ENCODE measurements at regions not wholly inside any gene's neighbourhood (a gene's known extent, or its start where the extent isn't known, plus 50 kb on each side); places are given as distances from the start of the nearest gene placed in this dataset.

- Histone ChIP-seq H3K27ac (no peak overlapping the region), H3K27me3 (no peaks in the 10 kb centered on the region), H3K36me3 (no peaks in the 10 kb centered on the region), H3K9me3 (no peaks in the 10 kb centered on the region), H3K4me3 (no peak overlapping the region), H3K4me1 (no peaks in the 10 kb centered on the region), H3K9ac (ENCODE audit: low read depth in 2 of 2, low read length in 2 of 2) (no peak overlapping the region)
- no peak for DNase-seq
- no peak for TF ChIP-seq CTCF (IDR thresholded peaks at IDR 0.05)
- intact Hi-C loops (cut with DNase I), result no loop called here
These were observed 254.1 kb upstream of the IRX4 start for GRCh38 chr5:2136728-2137333.

DNA sequence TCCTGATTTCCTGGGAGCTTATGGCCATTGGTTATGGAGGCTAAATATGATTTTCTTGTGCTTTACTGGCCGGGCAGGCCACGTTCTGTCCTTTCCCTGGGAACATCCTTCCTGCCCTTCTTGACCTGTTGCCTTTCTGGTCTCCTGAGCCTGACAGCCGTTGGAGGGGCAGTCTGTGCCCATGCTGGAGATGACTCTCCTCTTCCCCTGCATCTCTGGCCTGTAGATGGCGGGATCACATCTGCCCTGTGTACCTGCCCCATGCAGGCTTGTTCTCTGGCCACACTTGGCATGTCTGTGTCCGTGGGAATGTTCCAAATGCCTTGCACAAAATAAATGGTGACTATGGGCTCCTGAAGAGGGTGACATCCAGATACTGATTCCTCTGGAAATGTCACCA, 253.1 kb upstream of the IRX4 start:
- TF ChIP-seq CTCF (IDR thresholded peaks at IDR 0.05), result no peak
- Histone ChIP-seq H3K27me3 (no peaks in the 10 kb centered on the region), H3K4me3 (no peak overlapping the region), H3K27ac (no peak overlapping the region), H3K36me3 (no peaks in the 10 kb centered on the region), H3K4me1 (no peaks in the 10 kb centered on the region), H3K9ac (ENCODE audit: low read depth in 2 of 2, low read length in 2 of 2) (no peak overlapping the region), H3K9me3 (no peaks in the 10 kb centered on the region)
- intact Hi-C loops (cut with DNase I), result no loop called here
- no peak for DNase-seq

DNA sequence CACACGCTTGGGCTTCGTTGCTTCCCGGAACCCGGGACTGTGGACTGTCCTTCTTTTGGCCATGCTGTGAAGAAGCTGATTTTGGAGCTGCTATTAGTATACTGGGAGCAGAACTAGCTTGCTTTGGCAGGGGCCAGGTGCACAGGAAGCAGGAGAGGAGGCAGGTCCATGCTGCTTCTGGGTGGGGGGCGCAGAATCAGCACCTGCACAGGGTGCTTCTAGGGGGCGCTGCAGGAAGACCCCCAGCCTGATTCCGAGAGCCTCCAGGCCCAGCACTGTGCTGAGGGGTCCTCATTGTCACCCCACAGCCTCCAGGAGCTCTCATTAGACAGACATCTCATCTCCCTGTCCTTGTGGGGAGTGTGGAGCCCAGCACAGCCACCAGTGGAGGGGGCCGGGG, 252.6 kb upstream of the IRX4 start:
- Histone ChIP-seq H3K4me1 (no peaks in the 10 kb centered on the region), H3K27me3 (no peaks in the 10 kb centered on the region), H3K9ac (ENCODE audit: low read depth in 2 of 2, low read length in 2 of 2) (no peak overlapping the region), H3K36me3 (no peaks in the 10 kb centered on the region), H3K9me3 (no peaks in the 10 kb centered on the region), H3K4me3 (no peak overlapping the region), H3K27ac (no peak overlapping the region)
- no peak for TF ChIP-seq CTCF (IDR thresholded peaks at IDR 0.05)
- DNase-seq, result no peak
- intact Hi-C loops (cut with DNase I), result no loop called here

DNA sequence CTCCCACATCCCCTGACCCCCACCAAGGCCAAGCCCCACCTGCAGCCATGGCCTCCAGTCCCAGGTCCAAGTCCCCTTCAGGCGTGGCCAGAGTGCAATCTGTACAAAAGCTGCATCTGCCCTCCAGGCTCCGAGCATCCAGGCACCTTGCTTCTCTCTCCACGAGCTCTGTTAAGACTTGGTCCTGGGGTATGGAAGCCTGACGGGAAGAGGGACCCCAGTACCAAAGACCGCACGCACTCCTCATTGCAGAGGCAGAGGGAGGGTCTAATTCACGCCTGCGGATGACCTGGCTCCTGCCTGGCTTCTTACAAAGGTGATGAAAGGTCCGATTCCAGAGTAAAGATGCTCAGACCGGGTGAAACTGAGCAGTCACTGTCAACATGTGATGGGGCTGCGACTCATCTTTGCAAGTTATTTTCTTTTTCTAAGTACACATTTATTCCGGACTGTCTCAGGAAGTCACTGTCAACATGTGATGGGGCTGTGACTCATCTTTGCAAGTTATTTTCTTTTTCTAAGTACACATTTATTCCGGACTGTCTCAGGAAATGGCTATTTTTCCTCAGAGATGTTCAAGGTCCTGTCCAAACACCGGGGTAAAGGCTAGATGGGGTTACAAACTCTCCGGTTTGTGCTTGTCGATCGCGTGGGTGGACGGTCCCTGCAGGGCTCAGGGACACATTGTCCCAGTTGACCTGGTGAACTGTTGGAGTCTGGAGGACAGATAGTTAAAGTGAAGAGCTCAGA, 252.0 kb upstream of the IRX4 start:
- no peak for DNase-seq
- H3K27ac ChIP-seq, result no peak overlapping the region
- no peaks in the 10 kb centered on the region for H3K36me3 ChIP-seq
- H3K9me3 ChIP-seq, result no peaks in the 10 kb centered on the region
- H3K9ac ChIP-seq (ENCODE audit: low read depth in 2 of 2, low read length in 2 of 2), result no peak overlapping the region
- intact Hi-C loops (cut with DNase I), result no loop called here
- H3K27me3 ChIP-seq, result no peaks in the 10 kb centered on the region
- no peaks in the 10 kb centered on the region for H3K4me1 ChIP-seq
- TF ChIP-seq CTCF (IDR thresholded peaks at IDR 0.05), result no peak
- no peak overlapping the region for H3K4me3 ChIP-seq

- no peaks in the 10 kb centered on the region for H3K36me3 ChIP-seq
- no peak overlapping the region for H3K9ac ChIP-seq (ENCODE audit: low read depth in 2 of 2, low read length in 2 of 2)
- intact Hi-C loops (cut with DNase I), result no loop called here
- no peak overlapping the region for H3K27ac ChIP-seq
- H3K4me3 ChIP-seq, result no peak overlapping the region
- H3K9me3 ChIP-seq, result no peaks in the 10 kb centered on the region
- no peak for TF ChIP-seq CTCF (IDR thresholded peaks at IDR 0.05)
- H3K27me3 ChIP-seq, result no peaks in the 10 kb centered on the region
- DNase-seq, result no peak
- H3K4me1 ChIP-seq, result no peaks in the 10 kb centered on the region
These were observed 251.2 kb upstream of the IRX4 start for GRCh38 chr5:2133936-2134335.

Data from colonic mucosa (tissue), 4 donors.